ENCODE measurements at regions not wholly inside any gene's neighbourhood (a gene's known extent, or its start where the extent isn't known, plus 50 kb on each side); places are given as distances from the start of the nearest gene placed in this dataset.

DNA sequence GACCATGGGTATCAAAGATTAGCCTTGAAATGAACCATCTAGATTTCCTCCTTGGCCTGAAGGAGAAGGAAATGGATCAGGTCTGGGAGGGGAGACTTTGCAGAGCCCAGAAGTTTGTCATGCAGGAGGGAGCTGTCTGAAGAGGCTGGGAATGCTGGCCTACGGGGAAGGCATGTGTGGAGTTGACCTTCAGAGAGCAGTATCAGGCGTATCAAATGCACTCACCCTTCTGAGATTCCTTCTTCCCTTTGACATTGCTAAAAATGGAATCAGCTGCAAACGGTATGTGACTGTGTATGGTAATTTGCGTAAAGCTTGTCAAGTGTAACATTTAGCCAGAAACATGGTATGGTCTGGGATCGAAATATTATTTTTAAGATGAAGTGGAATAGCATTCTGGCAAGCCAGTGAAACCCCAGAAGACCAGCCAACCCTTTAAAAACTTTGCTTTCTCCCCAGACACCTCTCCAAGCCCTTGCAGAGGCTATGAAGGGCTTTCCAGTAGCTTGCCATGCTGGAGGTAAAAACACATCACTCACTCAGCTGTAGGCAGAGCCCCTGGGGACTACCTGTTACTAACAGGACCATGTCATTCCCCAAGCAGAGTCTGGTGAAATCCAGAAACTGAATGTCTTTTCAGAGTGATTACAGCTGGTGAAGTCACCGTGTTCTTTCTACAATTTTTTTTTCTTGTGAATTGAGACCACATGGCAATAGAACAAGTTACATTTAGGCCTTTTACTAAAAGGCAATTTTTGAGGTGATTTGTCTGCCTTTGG, 174.7 kb upstream of the SLC24A5 start:
- no peak for DNase-seq (ENCODE audit: low spot score)

DNA sequence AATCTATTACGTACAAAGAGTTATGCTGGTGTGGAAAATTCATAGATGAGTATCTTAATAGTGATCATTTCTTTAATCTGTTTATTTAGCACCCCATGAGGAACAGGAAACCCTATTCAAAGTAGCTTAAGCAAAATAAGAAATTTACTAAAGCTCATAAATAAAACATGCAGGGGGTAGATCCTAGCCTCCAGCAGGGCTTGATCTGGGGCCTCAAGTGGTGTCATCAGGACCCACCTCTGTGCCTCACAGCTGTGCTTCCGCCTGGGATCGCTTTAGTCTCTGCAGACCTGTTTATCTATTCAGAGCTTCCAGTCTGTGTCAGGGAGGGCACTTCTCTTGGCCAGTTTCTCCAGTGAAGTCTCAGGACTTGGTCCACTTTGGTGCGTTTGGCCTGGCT, 171.0 kb upstream of the SLC24A5 start:
- DNase-seq (ENCODE audit: low spot score): no peak

GRCh38 chr15:47950447-47950846, 170.3 kb upstream of the SLC24A5 start:
- no peak for DNase-seq (ENCODE audit: low spot score)

DNA sequence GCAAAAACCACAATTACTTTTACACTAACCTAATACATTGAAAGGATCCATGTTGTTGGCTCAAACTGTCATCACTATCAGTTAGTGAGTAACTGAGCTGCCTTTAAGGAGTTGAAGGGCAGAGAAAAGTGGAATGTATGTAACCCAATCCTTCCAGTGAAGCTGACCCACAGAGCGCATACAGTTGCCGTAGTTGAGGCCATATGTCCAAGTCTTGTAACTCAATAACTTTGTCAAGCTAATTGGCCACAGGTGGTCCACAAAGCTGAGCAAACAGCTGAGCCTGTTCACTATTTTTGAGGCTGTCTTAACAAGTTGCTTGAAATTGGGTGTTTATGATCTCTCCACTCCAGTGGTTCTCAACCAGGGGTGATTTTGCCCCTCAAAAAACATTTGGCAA, 169.0 kb upstream of the SLC24A5 start:
- DNase-seq (ENCODE audit: low spot score): no peak

- DNase-seq (ENCODE audit: low spot score): no peak
Observed at GRCh38 chr15:47954196-47954595, 166.6 kb upstream of the SLC24A5 start.

DNA sequence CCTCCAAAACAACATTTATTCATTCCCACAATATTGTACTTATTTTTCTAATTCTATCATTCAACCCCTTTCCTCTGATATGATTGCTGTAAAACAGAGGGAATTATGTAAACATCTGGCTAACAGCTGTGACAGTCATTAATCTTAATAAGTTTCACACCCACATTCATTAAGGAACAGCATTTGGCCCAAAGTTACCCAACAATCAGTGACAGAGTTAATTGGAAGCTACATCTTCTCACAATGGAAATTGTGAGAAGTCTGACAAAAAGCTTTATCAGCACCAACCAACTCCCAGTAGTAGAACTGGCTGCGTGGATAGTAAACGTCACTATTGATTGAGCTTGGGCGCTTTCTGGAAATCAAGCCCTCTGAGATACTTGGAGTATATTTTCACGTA, 165.8 kb upstream of the SLC24A5 start:
- DNase-seq (ENCODE audit: low spot score): no peak

- DNase-seq (ENCODE audit: low spot score): no peak
Observed at GRCh38 chr15:47959617-47960413, 161.0 kb upstream of the SLC24A5 start.

DNA sequence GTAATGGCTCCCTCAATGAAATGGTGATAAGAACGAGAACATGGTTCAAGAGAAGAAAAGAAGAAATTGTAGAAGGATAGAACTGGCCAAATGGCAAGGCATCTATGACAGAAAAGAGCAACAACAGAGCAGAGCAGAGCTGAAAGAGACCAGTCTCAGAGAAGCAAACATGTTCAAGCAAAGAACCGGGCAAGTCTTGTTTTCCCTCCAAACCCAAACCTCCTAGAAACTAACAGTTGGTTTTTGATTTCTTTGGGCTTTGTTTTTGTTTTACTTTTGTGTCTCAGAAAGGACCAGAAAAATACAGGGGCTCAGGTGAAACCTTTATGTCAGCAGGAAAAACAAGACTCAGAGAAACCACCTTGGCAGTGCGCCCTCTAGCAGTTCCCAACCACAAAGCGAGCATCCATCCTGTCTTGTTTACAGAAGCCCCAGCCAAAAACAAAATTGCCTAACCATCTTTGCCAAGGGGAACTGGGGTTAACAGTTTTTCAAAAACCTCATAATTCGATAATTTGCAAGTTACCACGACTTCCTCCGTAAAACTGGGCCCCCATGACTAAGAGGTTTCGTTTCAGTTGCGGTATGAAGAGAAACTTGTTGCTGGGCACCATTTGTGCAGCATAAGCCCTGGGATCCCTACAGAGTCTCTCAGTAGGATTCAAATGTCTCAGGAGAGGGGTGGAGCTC, 159.2 kb upstream of the SLC24A5 start:
- DNase-seq (ENCODE audit: low spot score): no peak

- peak; percentile 12 for DNase-seq (ENCODE audit: low spot score)
Observed at GRCh38 chr15:47963265-47963664, 157.5 kb upstream of the SLC24A5 start.

GRCh38 chr15:47964229-47964628, 156.6 kb upstream of the SLC24A5 start:
- DNase-seq (ENCODE audit: low spot score): no peak

DNA sequence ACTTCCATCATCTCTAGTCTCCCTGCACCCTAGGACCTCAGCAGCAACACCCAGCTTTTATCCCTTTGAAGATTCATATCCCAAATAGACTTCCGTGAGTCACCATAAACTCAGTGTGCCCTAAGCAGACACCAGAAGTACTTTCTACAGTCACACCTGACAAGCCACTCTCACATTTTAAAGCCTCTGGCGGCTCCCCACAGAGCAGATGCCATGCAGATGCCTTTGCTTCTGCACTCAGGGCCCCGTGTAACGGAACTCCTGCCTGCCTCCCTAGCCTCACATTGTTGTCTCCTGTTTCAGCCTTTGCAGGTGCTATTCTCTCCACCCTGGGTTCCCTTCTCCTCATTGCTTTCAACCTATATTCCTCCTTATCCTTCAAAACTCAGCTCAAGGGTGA, 155.5 kb upstream of the SLC24A5 start:
- no peak for DNase-seq (ENCODE audit: low spot score)

- DNase-seq (ENCODE audit: low spot score): no peak
Observed at GRCh38 chr15:47968593-47968992, 152.2 kb upstream of the SLC24A5 start.

GRCh38 chr15:47971637-47972036, 149.2 kb upstream of the SLC24A5 start:
- no peak for DNase-seq (ENCODE audit: low spot score)

DNA sequence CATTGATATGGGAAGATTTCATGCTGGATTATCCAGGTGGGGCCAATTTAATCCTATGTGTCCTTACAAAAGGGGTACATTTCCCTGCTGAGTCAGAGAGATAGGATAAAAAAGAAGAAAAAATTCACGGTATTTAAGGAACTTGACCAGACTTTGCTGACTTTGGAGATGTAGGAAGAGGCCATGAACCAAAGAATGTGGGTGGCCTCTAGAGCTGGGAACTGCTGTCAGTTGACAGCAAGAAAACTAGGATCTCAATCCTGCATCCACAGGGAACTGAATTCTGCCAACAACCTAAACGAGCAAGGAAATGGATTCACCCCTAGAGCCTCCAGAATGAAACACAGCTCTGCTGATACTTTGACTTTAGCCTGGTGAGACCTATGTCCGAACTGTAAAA, 148.1 kb upstream of the SLC24A5 start:
- DNase-seq (ENCODE audit: low spot score): no peak

- DNase-seq (ENCODE audit: low spot score): no peak
Observed at GRCh38 chr15:47974724-47975123, 146.1 kb upstream of the SLC24A5 start.

DNA sequence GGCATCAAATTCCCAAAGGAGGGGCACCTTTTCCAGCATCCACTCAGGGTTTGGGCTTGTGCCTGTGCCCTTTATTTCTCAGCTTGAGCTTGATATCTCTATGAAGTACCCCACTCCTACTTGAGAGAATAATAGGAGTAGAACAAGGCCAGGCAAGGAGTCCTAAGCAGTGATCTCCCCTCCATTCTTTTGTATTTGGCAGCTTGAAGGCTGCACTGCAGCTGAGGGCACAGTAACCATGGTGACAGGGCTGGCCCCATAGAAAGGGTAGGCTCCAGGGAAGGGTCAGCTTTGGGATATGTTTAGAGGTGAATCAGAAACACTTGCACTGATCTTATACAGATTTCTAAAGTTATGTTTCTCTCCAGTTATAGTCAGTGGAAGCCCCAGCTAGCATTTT, 145.4 kb upstream of the SLC24A5 start:
- DNase-seq (ENCODE audit: low spot score): no peak

GRCh38 chr15:47983533-47983932, 137.3 kb upstream of the SLC24A5 start:
- peak; percentile 9 for DNase-seq (ENCODE audit: low spot score)

DNA sequence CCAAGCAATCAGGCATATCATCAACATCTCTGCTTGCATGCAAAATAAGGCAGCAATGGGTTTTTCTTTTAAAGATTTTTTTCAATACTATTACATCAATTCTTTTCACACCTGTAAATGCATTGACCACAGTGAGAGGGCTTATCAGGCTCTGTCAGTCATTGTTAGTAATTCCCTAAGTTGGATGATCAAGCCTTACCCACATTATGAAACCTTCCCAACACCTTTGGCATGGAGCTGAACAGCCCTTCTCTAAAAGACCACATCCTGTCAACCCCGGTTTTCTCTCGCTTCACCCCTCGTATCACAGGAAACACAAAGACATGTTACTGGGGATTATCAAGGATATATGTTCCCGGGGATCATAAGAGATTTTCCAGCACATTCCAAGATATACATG, 135.2 kb upstream of the SLC24A5 start:
- no peak for DNase-seq (ENCODE audit: low spot score)

DNA sequence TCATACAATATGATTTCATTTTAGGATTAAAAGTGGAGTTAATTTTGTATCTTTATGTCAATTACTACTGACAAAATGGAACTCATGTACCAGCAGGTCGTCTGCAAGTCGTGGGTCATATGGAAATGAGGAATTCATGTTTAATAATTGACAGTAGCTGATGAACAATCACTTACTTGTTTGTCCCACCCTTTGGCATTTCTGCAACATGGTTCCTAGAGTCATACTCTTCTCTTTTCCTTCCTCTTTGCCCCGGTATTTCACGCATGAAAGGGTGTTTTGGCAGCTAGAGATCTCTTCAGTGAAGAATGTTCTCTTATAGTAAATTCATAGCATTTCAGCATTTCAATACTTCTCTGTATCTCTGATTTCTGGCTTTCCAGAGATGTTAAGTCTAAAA, 133.3 kb upstream of the SLC24A5 start:
- no peak for DNase-seq (ENCODE audit: low spot score)

- peak; percentile 63 for DNase-seq (ENCODE audit: low spot score)
Observed at GRCh38 chr15:47987908-47988532, 132.8 kb upstream of the SLC24A5 start.

- no peak for DNase-seq (ENCODE audit: low spot score)
Observed at GRCh38 chr15:47988564-47988963, 132.2 kb upstream of the SLC24A5 start.

- no peak for DNase-seq (ENCODE audit: low spot score)
Observed at GRCh38 chr15:47990821-47991220, 130.0 kb upstream of the SLC24A5 start.

Measured in HT-29 (cell line).